ENCODE measurements at regions not wholly inside any gene's neighbourhood (a gene's known extent, or its start where the extent isn't known, plus 50 kb on each side); places are given as distances from the start of the nearest gene placed in this dataset.

DNA sequence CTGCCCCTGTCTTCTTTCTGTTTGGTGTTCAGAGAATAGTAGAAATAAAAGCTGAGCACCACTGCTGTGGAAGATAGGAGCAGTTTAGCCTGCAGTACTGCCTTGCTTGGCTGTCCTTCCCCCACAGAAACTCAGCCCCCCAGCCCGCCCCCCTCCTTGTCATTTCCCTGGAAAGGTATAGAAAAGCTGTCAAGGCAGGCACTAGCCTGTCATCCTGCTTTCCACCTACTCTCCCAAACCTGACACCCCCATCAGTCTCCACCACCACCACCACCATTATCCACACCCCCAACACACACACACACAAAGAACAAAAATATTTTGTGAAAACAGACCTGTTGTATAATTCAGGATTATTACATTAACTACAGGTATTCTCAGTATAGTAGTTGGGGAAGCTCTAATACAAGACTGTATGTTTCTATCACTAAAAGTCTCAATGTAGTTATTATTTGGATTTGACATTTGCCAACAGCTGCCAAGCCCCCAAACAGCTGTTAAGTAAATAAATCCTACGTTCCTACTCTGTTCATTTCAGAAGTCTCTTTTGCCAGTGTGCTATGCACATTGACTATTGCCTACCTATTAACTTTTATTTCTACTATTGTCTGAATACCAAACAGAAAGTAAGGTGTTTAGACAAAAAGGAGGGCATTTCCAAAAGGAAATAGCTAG, 128.8 kb downstream of the CYB561 start:
- H4K20me1 ChIP-seq (ENCODE audit: control insufficient read depth, insufficient read depth, insufficient read length), result no peaks in the 10 kb centered on the region
- H3K36me3 Mint-ChIP-seq (ENCODE audit: insufficient read depth in 1 of 3, low read depth in 3 of 3), result no peaks in the 10 kb centered on the region; a peak in 1 of 7 replicates
- H3K14ac ChIP-seq (ENCODE audit: insufficient read depth, low read length), result no peak overlapping the region
- no peak overlapping the region for H4K5ac ChIP-seq (ENCODE audit: insufficient read length, low read depth, low read length)
- WGBS (ENCODE audit: extremely low coverage, insufficient read length, low lambda C conversion rate), result no CpG with 5 or more reads among the region's 2 CpGs
- H3K4me1 ChIP-seq (ENCODE audit: insufficient read depth, low read length), result no peaks in the 10 kb centered on the region
- H3K4me3 Mint-ChIP-seq, result no peak overlapping the region; a peak in 1 of 5 replicates
- no peak for TF ChIP-seq CTCF (conservative IDR thresholded peaks at IDR 0.05)
- no peaks in the 10 kb centered on the region for H3K4me1 Mint-ChIP-seq
- H3K27me3 ChIP-seq (ENCODE audit: insufficient read depth, low read length), result peaks cover 2% of the 10 kb centered on the region; the same call in 1 of the 2 replicates
- H3K9ac ChIP-seq (ENCODE audit: extremely low read depth, insufficient read length, low read length), result no peak overlapping the region
- no peak overlapping the region for H4K8ac ChIP-seq (replicated peaks; ENCODE audit: insufficient read length, low read depth, low read length)
- no peaks in the 10 kb centered on the region for H3K9me3 Mint-ChIP-seq
- no peak for DNase-seq
- no peak overlapping the region for H4K91ac ChIP-seq (ENCODE audit: insufficient read length, low read depth, low read length)
- H3K79me1 ChIP-seq (ENCODE audit: insufficient read depth, low read depth, low read length, poor library complexity, severe bottlenecking), result no peaks in the 10 kb centered on the region
- no peak overlapping the region for H3K56ac ChIP-seq (ENCODE audit: insufficient read length, low read depth, low read length)
- H3K4me2 ChIP-seq (ENCODE audit: insufficient read depth, insufficient read length, low read length), result no peak overlapping the region
- no peak overlapping the region for H2AFZ ChIP-seq (ENCODE audit: low read length)
- no peaks in the 10 kb centered on the region for H3K79me2 ChIP-seq (ENCODE audit: insufficient read depth, low read length)
- no peak overlapping the region for H2BK120ac ChIP-seq (ENCODE audit: low read depth, low read length, poor library complexity, severe bottlenecking)
- no peaks in the 10 kb centered on the region for H3K27me3 Mint-ChIP-seq (ENCODE audit: low read depth)
- no peaks in the 10 kb centered on the region for H3K9me3 ChIP-seq (ENCODE audit: control insufficient read depth, low read depth, low read length)
- no peak overlapping the region for H2BK12ac ChIP-seq (ENCODE audit: insufficient read length, low read depth, low read length)
- no peak overlapping the region for H2AK5ac ChIP-seq (ENCODE audit: insufficient read length, low read length)
- no peak overlapping the region for H2BK20ac ChIP-seq (ENCODE audit: low read depth, low read length, poor library complexity, severe bottlenecking)
- H3K27ac ChIP-seq (ENCODE audit: insufficient read length, low read depth, low read length), result no peak overlapping the region
- H3T11ph ChIP-seq (ENCODE audit: low read length), result no peak overlapping the region
- no peak overlapping the region for H3K23ac ChIP-seq (ENCODE audit: insufficient read length, low read depth, low read length)
- no peak overlapping the region for H2BK15ac ChIP-seq (ENCODE audit: low read depth, low read length)
- H3K18ac ChIP-seq (ENCODE audit: insufficient read length, low read depth, low read length), result no peak overlapping the region
- H3K4ac ChIP-seq (ENCODE audit: low read depth, low read length), result no peak overlapping the region
- H3K27ac Mint-ChIP-seq, result no peak overlapping the region
- H3K23me2 ChIP-seq (ENCODE audit: insufficient read length, low read depth, low read length, poor library complexity, severe bottlenecking), result no peaks in the 10 kb centered on the region
- no peak overlapping the region for H2BK5ac ChIP-seq (ENCODE audit: insufficient read length, low read length)
